Ishikawa (cell line): ENCODE measurements at regions not wholly inside any gene's neighbourhood (a gene's known extent, or its start where the extent isn't known, plus 50 kb on each side); places are given as distances from the start of the nearest gene placed in this dataset.
"Not testable (repeated sequence)": the region's sequence is repeated elsewhere in the genome, so short reads cannot be mapped to it uniquely, and the experiment has no call there.

Source experiments
- CEBPB ChIP-seq: IDR thresholded peaks from 2 replicates; pipeline ENCODE4 v1.6.1; 2012
- CREB1 ChIP-seq: IDR thresholded peaks from 2 replicates; pipeline ENCODE4 v1.6.1; 2012; ENCODE audit warnings: low read depth
- EGR1 ChIP-seq: IDR thresholded peaks from 2 replicates; pipeline ENCODE4 v1.6.1; 2012
- EP300 ChIP-seq: IDR thresholded peaks from 2 replicates; pipeline ENCODE4 v1.6.1; 2012; ENCODE audit warnings: borderline replicate concordance
- FOXM1 ChIP-seq: IDR thresholded peaks from 2 replicates; pipeline ENCODE4 v1.6.1; 2012; ENCODE audit warnings: low read depth, borderline replicate concordance
- NFIC ChIP-seq: IDR thresholded peaks from 2 replicates; pipeline ENCODE4 v1.6.1; 2012
- RAD21 ChIP-seq: IDR thresholded peaks from 2 replicates; pipeline ENCODE4 v1.6.1; 2012; ENCODE audit warnings: low read depth
- TAF1 ChIP-seq: IDR thresholded peaks from 2 replicates; pipeline ENCODE4 v1.6.1; 2012; ENCODE audit warnings: low read depth, mild to moderate bottlenecking
- TCF12 ChIP-seq: IDR thresholded peaks from 2 replicates; pipeline ENCODE4 v1.6.1; 2012; ENCODE audit warnings: low read depth
- TEAD4 ChIP-seq: IDR thresholded peaks from 2 replicates; pipeline ENCODE4 v1.6.1; 2012
- USF1 ChIP-seq: IDR thresholded peaks from 2 replicates; pipeline ENCODE4 v1.6.1; 2012
- YY1 ChIP-seq: IDR thresholded peaks from 2 replicates; pipeline ENCODE4 v1.6.1; 2012; ENCODE audit warnings: low read depth
- ZBTB7A ChIP-seq: IDR thresholded peaks from 2 replicates; pipeline ENCODE4 v1.6.1; 2012; ENCODE audit warnings: low read depth
- TF ChIP-seq, protein P1 (sequence below): IDR thresholded peaks from 2 replicates; pipeline ENCODE4 v1.6.1; 2012
- TF ChIP-seq, protein P2 (sequence below): IDR thresholded peaks from 2 replicates; pipeline ENCODE4 v1.6.1; 2012; ENCODE audit warnings: low read depth, mild to moderate bottlenecking

- TF ChIP-seq, protein P1, sequence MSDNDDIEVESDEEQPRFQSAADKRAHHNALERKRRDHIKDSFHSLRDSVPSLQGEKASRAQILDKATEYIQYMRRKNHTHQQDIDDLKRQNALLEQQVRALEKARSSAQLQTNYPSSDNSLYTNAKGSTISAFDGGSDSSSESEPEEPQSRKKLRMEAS = not testable (repeated sequence)
- not testable (repeated sequence) for TF ChIP-seq EGR1, CEBPB
Observed at GRCh38 chr17:445839-446238, 93.2 kb upstream of the RPH3AL start, which contains the start of gene RFLNB. RFLNB (minus strand) TSS chr17:445939.

DNA sequence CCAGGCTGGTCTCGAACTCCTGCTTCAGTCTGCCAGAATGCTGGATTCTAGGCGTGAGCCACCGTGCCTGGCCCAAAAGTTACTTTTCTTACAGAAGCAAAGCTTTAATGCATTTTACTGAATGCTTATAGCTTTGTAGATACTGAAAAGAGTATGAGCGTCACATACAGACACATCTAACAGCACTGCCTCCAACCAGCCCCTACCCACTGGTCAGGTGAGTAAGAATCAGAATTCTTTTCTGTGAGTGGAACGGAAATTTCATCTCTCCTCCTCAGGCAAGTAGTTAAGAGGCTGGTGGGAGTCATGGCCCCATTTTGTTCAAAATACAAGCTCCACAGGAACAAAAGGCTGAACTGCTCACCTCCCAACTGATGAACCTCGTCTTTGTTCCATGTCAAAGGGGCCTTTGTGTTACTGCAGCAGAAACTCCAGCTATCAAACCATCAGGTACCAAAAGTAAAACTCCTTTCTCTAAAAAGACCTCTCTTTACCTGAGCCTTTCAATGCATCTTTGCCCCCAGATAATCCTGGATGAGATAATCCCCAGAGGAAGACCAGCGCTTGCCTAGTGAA, 92.4 kb upstream of the RPH3AL start:
- TF ChIP-seq EGR1 (no peak), TCF12 (no peak), RAD21 (no peak), CREB1 (no peak), YY1 (no peak), TAF1 (no peak), FOXM1 (no peak), USF1 (no peak), NFIC (no peak), ZBTB7A (no peak), EP300 (no peak)
- TF ChIP-seq, protein P1 = no peak
- TF ChIP-seq, protein P2, sequence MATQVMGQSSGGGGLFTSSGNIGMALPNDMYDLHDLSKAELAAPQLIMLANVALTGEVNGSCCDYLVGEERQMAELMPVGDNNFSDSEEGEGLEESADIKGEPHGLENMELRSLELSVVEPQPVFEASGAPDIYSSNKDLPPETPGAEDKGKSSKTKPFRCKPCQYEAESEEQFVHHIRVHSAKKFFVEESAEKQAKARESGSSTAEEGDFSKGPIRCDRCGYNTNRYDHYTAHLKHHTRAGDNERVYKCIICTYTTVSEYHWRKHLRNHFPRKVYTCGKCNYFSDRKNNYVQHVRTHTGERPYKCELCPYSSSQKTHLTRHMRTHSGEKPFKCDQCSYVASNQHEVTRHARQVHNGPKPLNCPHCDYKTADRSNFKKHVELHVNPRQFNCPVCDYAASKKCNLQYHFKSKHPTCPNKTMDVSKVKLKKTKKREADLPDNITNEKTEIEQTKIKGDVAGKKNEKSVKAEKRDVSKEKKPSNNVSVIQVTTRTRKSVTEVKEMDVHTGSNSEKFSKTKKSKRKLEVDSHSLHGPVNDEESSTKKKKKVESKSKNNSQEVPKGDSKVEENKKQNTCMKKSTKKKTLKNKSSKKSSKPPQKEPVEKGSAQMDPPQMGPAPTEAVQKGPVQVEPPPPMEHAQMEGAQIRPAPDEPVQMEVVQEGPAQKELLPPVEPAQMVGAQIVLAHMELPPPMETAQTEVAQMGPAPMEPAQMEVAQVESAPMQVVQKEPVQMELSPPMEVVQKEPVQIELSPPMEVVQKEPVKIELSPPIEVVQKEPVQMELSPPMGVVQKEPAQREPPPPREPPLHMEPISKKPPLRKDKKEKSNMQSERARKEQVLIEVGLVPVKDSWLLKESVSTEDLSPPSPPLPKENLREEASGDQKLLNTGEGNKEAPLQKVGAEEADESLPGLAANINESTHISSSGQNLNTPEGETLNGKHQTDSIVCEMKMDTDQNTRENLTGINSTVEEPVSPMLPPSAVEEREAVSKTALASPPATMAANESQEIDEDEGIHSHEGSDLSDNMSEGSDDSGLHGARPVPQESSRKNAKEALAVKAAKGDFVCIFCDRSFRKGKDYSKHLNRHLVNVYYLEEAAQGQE = no peak

DNA sequence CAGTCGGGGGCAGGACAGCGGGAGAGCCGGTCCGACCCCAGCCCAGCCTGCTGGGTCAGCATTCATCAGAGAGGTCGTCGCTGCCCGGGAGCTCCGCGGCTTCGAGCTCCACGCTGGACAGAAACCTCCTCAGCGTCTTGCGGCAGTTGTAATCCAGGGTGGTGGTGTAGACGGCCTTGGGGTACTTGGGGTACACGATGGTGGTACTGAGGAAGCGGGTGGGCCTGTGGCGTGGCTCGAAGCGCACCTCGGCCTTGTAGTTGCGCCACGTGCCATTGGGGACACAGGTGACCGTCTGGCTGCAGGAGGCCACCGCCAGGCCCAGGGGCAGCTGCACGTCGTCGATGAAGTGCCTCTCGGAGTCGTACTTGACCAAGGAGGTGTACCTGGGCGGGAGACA, 90.5 kb upstream of the RPH3AL start:
- TF ChIP-seq TAF1 = no peak
- TF ChIP-seq RAD21 = no peak
- no peak for TF ChIP-seq CREB1
- TF ChIP-seq EP300 = no peak
- TF ChIP-seq USF1 = no peak

- TF ChIP-seq, protein P1 = no peak
- TF ChIP-seq TAF1 (no peak), RAD21 (no peak), EP300 (no peak), TCF12 (no peak), CREB1 (no peak), YY1 (no peak), EGR1 (no peak), NFIC (no peak), TEAD4 (no peak), USF1 (no peak), ZBTB7A (no peak), CEBPB (no peak), FOXM1 (no peak)
- TF ChIP-seq, protein P2 = no peak
Observed at GRCh38 chr17:441155-441950, 88.7 kb upstream of the RPH3AL start.

DNA sequence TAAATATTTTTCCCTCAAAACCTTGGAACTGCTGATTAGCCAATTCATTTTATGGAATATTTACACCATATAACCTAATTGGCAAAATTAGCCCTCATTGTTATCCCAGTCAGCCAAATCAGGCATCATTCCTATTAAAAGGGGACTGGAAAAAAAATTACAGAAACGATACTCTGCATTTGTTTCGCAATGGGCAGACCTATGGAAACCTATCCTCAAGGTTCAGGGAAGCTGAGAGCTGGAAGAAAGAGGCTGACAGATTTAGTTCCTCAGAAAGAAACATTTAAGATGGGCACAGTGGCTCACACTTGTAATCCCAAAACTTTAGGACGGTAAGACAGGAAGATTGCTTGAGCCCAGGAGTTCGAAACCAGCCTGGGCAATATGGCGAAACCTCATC, 85.6 kb upstream of the RPH3AL start:
- no peak for TF ChIP-seq EGR1
